Nephron progenitor cell (in vitro differentiated cells): ENCODE measurements at regions not wholly inside any gene's neighbourhood (a gene's known extent, or its start where the extent isn't known, plus 50 kb on each side); places are given as distances from the start of the nearest gene placed in this dataset.

Source experiments
- DNase-seq: peaks from one replicate; pipeline ENCODE4 v3.0.0; 2021
- H3K27ac Mint-ChIP-seq: 2 replicates; pipeline ENCODE4 v1.8.0; 2021; ENCODE audit warnings: mild to moderate bottlenecking, moderate library complexity, mixed read lengths
- H3K27me3 Mint-ChIP-seq: 2 replicates; pipeline ENCODE4 v1.8.0; 2021; ENCODE audit warnings: mild to moderate bottlenecking, low read depth, mixed read lengths; ENCODE audit not compliant: poor library complexity
- H3K36me3 Mint-ChIP-seq: 2 replicates; pipeline ENCODE4 v1.8.0; 2021; ENCODE audit warnings: low read depth, mixed read lengths
- H3K4me1 Mint-ChIP-seq: 2 replicates; pipeline ENCODE4 v1.8.0; 2021; ENCODE audit warnings: mixed read lengths
- H3K4me3 Mint-ChIP-seq: 2 replicates; pipeline ENCODE4 v1.8.0; 2021; ENCODE audit warnings: mild to moderate bottlenecking, moderate library complexity, mixed read lengths
- H3K9me3 Mint-ChIP-seq: 2 replicates; pipeline ENCODE4 v1.8.0; 2021; ENCODE audit warnings: mild to moderate bottlenecking, moderate library complexity, mixed read lengths
- TF ChIP-seq, protein P1 (sequence below): fragments of 200-600 bp; sonication (generic); IDR thresholded peaks from 2 replicates; pipeline ENCODE4 v1.5.0; 2021; ENCODE audit warnings: antibody characterized with exemption

DNA sequence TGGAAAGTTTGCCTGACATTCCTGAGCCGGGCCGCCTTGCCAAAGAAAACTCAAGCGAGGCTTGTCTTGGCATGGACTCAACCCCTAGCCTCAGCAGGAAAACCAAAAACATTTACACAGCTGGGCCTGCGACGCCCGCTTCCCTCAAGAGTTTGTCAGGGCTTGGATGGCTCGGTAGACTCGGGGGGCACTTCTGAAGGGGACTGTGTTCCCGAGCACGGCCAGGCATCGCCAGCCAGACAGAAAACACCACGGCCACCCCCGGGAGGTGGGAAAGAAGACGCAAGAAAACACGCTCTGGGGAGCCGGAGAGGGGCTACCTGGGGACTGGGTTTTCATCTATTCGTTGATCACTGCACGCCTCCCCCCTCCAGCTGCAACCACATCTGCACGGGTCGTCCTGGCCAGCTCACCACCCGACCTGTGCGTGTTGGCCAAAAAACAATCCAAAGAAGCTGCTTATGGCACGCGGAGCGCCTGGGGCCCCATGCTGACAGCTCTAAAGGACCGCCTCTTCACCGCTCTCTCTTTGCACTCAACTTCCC, 380.7 kb downstream of the MN1 start:
- TF ChIP-seq, protein P1, sequence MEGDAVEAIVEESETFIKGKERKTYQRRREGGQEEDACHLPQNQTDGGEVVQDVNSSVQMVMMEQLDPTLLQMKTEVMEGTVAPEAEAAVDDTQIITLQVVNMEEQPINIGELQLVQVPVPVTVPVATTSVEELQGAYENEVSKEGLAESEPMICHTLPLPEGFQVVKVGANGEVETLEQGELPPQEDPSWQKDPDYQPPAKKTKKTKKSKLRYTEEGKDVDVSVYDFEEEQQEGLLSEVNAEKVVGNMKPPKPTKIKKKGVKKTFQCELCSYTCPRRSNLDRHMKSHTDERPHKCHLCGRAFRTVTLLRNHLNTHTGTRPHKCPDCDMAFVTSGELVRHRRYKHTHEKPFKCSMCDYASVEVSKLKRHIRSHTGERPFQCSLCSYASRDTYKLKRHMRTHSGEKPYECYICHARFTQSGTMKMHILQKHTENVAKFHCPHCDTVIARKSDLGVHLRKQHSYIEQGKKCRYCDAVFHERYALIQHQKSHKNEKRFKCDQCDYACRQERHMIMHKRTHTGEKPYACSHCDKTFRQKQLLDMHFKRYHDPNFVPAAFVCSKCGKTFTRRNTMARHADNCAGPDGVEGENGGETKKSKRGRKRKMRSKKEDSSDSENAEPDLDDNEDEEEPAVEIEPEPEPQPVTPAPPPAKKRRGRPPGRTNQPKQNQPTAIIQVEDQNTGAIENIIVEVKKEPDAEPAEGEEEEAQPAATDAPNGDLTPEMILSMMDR: no peak
- no peak overlapping the region for H3K27ac Mint-ChIP-seq
- H3K9me3 Mint-ChIP-seq: peaks cover 8% of the 10 kb centered on the region
- DNase-seq: no peak
- H3K27me3 Mint-ChIP-seq: peaks cover 39% of the 10 kb centered on the region
- H3K36me3 Mint-ChIP-seq: no peaks in the 10 kb centered on the region
- H3K4me3 Mint-ChIP-seq: no peak overlapping the region
- peaks cover 26% of the 10 kb centered on the region for H3K4me1 Mint-ChIP-seq

- TF ChIP-seq, protein P1: no peak
- Mint-ChIP-seq H3K27me3 (peaks cover 32% of the 10 kb centered on the region), H3K4me3 (no peak overlapping the region), H3K4me1 (peaks cover 11% of the 10 kb centered on the region), H3K36me3 (peaks cover under 1% of the 10 kb centered on the region), H3K27ac (no peak overlapping the region), H3K9me3 (peaks cover 9% of the 10 kb centered on the region)
- no peak for DNase-seq
Observed at GRCh38 chr22:27422442-27422841, 379.1 kb downstream of the MN1 start.

- peaks cover 12% of the 10 kb centered on the region for H3K4me1 Mint-ChIP-seq
- H3K9me3 Mint-ChIP-seq: peaks cover 21% of the 10 kb centered on the region
- H3K4me3 Mint-ChIP-seq: no peak overlapping the region
Observed at GRCh38 chr22:27424319-27424718, 377.2 kb downstream of the MN1 start.

GRCh38 chr22:27429476-27429875, 372.1 kb downstream of the MN1 start:
- Mint-ChIP-seq H3K27me3 (peaks cover 32% of the 10 kb centered on the region), H3K36me3 (peaks cover 19% of the 10 kb centered on the region), H3K4me1 (peaks cover 48% of the 10 kb centered on the region), H3K4me3 (no peak overlapping the region), H3K9me3 (peaks cover 46% of the 10 kb centered on the region), H3K27ac (no peak overlapping the region)
- TF ChIP-seq, protein P1: no peak
- no peak for DNase-seq

More at GRCh38 chr22:27424319-27424718, 377.2 kb downstream of the MN1 start:
- no peak for DNase-seq
- TF ChIP-seq, protein P1: no peak
- Mint-ChIP-seq H3K27ac (no peak overlapping the region), H3K27me3 (peaks cover 34% of the 10 kb centered on the region), H3K36me3 (peaks cover 11% of the 10 kb centered on the region)

DNA sequence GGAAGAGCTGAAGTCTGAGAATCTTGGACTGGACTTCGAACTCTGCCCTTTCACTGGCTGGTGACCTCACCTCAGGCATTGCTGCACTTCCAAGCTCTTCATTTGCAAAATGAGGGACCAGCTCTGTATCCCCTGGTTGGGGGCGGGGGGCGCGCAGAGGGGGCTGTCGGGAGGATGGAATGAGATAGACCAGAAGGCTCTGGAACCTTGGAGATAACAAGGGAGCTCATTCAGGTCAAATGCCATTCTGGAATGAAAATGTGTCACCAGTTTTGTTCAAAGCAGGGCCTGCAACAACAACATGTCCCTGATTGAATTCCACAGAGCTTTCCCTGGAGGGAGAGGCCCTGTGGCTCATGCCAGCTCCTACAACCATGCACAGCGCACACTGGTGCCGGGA, 370.5 kb downstream of the MN1 start:
- Mint-ChIP-seq H3K4me1 (peaks cover 64% of the 10 kb centered on the region), H3K9me3 (peaks cover 45% of the 10 kb centered on the region), H3K27ac (no peak overlapping the region), H3K27me3 (peaks cover 25% of the 10 kb centered on the region), H3K4me3 (no peak overlapping the region), H3K36me3 (peaks cover 19% of the 10 kb centered on the region)
- DNase-seq: no peak
- TF ChIP-seq, protein P1: no peak

- H3K4me3 Mint-ChIP-seq: no peak overlapping the region
- DNase-seq: no peak
- TF ChIP-seq, protein P1: no peak
- H3K36me3 Mint-ChIP-seq: peaks cover 19% of the 10 kb centered on the region
- no peak overlapping the region for H3K27ac Mint-ChIP-seq
- H3K27me3 Mint-ChIP-seq: peaks cover 25% of the 10 kb centered on the region
- peaks cover 45% of the 10 kb centered on the region for H3K9me3 Mint-ChIP-seq
- peaks cover 72% of the 10 kb centered on the region for H3K4me1 Mint-ChIP-seq
Observed at GRCh38 chr22:27431896-27432295, 369.7 kb downstream of the MN1 start.
